Epithelial cell of esophagus (primary cell): ENCODE measurements at regions not wholly inside any gene's neighbourhood (a gene's known extent, or its start where the extent isn't known, plus 50 kb on each side); places are given as distances from the start of the nearest gene placed in this dataset.
"Not testable (repeated sequence)": the region's sequence is repeated elsewhere in the genome, so short reads cannot be mapped to it uniquely, and the experiment has no call there.

Experiments used
- DNase-seq: peaks from one replicate; pipeline ENCODE4 v3.0.0; 2010; ENCODE audit warnings: low read depth
- H3K4me3 ChIP-seq: 2 replicates; pipeline ENCODE4 v1.5.1; 2011; ENCODE audit warnings: mild to moderate bottlenecking, low read length, control low read depth
- CTCF ChIP-seq: IDR thresholded peaks from 2 replicates; pipeline ENCODE4 v1.5.1; 2011; ENCODE audit warnings: low read depth, mild to moderate bottlenecking, low read length, control low read depth, inconsistent platforms; ENCODE audit not compliant: insufficient read depth; ENCODE audit errors: missing control alignments

DNA sequence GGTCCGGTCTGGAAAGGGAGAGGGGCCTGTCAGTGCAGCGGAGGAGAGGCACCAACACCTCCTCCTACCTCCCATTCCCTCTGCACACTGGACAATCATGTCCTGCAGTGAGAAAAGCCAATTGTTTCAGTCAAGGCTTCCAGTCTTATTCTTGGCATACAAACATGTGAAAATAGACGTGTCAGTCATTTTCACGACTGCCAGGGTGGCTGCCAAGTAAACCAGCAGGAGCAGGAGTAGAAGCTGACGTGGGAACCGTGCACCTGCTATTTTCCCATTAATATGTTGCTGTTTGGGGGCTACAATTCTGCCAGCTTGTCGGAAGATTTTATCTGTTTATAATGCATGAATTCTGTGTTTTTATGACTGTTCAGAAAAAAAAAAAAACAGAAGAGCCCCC, 202.3 kb downstream of the SPP2 start:
- DNase-seq = no peak
- no peak overlapping the region for H3K4me3 ChIP-seq
- TF ChIP-seq CTCF = no peak

DNA sequence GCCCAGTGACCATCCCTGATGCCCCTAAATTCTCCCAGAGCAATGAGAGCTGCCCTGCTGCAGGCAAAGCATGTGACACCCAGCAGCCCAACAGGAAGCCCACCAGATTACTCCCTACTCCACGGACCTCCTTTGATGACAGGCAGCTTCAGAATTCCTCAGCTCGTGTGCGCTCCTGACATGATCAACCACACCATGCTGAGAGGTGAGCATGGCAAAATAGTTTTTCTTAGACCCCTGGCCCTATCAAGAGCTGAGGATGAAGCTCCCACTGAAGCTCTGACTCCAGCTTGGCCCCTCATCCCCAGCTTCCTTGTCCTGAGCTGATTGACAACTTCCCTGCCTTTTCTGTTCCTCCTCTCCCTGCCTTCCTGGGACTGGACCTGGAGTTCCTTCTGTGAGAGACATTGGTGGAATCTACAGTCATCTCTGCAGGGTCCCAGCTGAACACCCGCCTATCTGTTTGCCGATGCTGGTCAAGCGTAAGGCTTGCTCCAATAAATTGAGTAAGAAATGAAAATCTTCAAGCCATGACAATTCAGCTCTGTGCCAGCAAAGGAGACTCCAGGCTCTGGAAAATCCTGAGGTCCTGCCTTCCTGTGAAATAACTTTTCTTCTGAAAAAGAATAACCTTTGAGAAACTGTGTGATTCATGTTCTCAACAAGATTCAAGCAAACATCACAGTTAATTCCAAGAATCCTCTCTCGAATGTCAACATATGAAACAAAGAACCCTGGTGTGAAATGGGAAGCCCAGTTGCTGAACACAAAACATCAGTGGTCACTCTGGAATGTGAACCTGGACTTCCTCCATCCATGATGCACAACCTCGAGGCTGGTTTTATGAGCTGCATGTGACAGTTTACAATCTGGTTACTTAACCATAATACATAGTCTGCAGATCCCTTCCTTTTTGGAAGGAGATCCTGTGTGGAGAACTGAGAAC, 201.1 kb downstream of the SPP2 start:
- H3K4me3 ChIP-seq = no peak overlapping the region

GRCh38 chr2:234250926-234251325, 200.4 kb downstream of the SPP2 start:
- DNase-seq = no peak
- H3K4me3 ChIP-seq = no peak overlapping the region
- TF ChIP-seq CTCF = no peak

More for the DNA sequence above, 201.1 kb downstream of the SPP2 start:
- TF ChIP-seq CTCF = no peak
- DNase-seq = peak; percentile 61

GRCh38 chr2:234249873-234250272, 199.4 kb downstream of the SPP2 start:
- TF ChIP-seq CTCF = no peak
- peak; percentile 93 for DNase-seq
- H3K4me3 ChIP-seq = no peak overlapping the region

DNA sequence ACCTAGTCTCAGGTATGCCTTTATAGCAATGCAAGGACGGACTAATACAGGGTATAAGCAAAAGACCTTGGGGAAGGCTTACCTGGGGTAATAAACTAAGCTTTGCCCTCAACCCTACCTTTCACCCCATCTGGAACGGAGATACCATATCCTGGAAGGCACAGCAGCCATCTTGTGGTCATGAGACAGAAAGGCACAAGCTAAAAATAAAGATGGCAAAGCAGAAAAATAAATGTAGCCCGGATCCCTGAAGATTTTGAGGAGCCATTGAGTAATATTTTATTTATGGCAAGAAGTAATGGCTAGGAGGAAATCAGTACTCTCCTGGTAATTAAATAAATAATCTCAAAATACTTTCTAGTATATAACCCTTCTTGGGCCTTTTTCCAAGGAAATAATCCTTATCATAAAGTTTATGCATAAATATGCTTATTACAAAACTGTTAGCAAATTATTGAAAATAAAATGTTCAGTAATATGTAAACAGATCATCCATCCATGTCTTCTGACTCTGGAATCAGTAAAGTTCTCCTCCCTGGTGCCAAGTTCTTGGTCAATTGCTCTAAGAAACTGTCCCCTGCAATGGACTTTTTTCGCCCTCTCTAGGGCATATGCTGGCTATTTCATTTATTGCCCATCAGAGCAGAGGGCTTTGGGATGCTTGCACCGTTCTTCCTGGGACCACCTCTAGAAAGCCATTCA, 198.7 kb downstream of the SPP2 start:
- no peak for TF ChIP-seq CTCF
- no peak overlapping the region for H3K4me3 ChIP-seq
- DNase-seq = no peak

DNA sequence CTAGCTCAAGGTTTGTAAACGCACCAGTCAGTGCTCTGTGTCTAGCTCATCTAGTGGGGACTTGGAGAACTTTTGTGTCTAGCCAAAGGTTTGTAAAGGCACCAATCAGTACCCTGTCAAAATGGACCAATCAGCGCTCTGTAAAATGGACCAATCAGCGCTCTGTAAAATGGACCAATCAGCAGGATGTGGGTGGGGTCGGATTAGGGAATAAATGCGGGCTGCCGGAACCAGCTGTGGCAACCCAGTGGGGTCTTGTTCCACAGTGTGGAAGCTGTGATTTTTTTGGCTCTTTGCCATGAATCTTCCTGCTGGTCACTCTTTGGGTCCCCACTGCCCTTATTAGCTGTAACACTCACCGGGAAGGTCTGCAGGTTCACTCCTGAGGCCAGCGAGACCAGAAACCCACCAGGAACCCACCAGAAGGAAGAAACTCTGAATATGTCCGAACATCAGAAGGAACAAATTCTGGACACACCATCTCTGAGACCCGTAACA, 197.8 kb downstream of the SPP2 start:
- DNase-seq, H3K4me3 ChIP-seq: not testable (repeated sequence)

- no peak for DNase-seq
- TF ChIP-seq CTCF = no peak
- no peak overlapping the region for H3K4me3 ChIP-seq
These were observed 197.1 kb downstream of the SPP2 start for GRCh38 chr2:234247453-234248180.
